HG03175 (cell line): ENCODE measurements at regions not wholly inside any gene's neighbourhood (a gene's known extent, or its start where the extent isn't known, plus 50 kb on each side); places are given as distances from the start of the nearest gene placed in this dataset.

Source experiments
- ATAC-seq: cut with Tn5 transposase; IDR thresholded peaks from one replicate; pipeline ENCODE4 v1.9.1; 2021; ENCODE audit warnings: mild to moderate bottlenecking, moderate library complexity; ENCODE audit not compliant: unreplicated experiment

- ATAC-seq: no peak
Measured at GRCh38 chr15:46386356-46386755, 751.5 kb downstream of the SQOR start.

GRCh38 chr15:46389739-46390138, 754.9 kb downstream of the SQOR start:
- ATAC-seq: no peak

GRCh38 chr15:46394463-46394862, 759.6 kb downstream of the SQOR start:
- no peak for ATAC-seq

- ATAC-seq: no peak
Measured at GRCh38 chr15:46408312-46408711, 773.5 kb downstream of the SQOR start.

- no peak for ATAC-seq
Measured at GRCh38 chr15:46409841-46410301, 775.0 kb downstream of the SQOR start.

GRCh38 chr15:46410705-46411104, 775.9 kb downstream of the SQOR start:
- ATAC-seq: no peak

- no peak for ATAC-seq
Measured at GRCh38 chr15:46411900-46412299, 777.1 kb downstream of the SQOR start.

- no peak for ATAC-seq
Measured at GRCh38 chr15:46413799-46414198, 779.0 kb downstream of the SQOR start.

GRCh38 chr15:46416544-46416943, 781.7 kb downstream of the SQOR start:
- no peak for ATAC-seq

- ATAC-seq: no peak
Measured at GRCh38 chr15:46420990-46421389, 786.2 kb downstream of the SQOR start.

- no peak for ATAC-seq
Measured at GRCh38 chr15:46441294-46442062, 806.6 kb downstream of the SQOR start.

GRCh38 chr15:46442184-46442583, 807.4 kb downstream of the SQOR start:
- ATAC-seq: no peak

GRCh38 chr15:46442901-46443590, 808.2 kb downstream of the SQOR start:
- ATAC-seq: no peak

GRCh38 chr15:46450112-46450809, 815.4 kb downstream of the SQOR start:
- no peak for ATAC-seq

GRCh38 chr15:46450810-46451182, 816.0 kb downstream of the SQOR start:
- no peak for ATAC-seq

- ATAC-seq: no peak
Measured at GRCh38 chr15:46452297-46452820, 817.5 kb downstream of the SQOR start.

- ATAC-seq: no peak
Measured at GRCh38 chr15:46456456-46456855, 821.6 kb downstream of the SQOR start.

- no peak for ATAC-seq
Measured at GRCh38 chr15:46460431-46461094, 825.7 kb downstream of the SQOR start.

- ATAC-seq: no peak
Measured at GRCh38 chr15:46461416-46461815, 826.6 kb downstream of the SQOR start.

- no peak for ATAC-seq
Measured at GRCh38 chr15:46467041-46467440, 832.2 kb downstream of the SQOR start.

- no peak for ATAC-seq
Measured at GRCh38 chr15:46471096-46471495, 836.3 kb downstream of the SQOR start.
